ENCODE measurements at regions not wholly inside any gene's neighbourhood (a gene's known extent, or its start where the extent isn't known, plus 50 kb on each side); places are given as distances from the start of the nearest gene placed in this dataset.

DNA sequence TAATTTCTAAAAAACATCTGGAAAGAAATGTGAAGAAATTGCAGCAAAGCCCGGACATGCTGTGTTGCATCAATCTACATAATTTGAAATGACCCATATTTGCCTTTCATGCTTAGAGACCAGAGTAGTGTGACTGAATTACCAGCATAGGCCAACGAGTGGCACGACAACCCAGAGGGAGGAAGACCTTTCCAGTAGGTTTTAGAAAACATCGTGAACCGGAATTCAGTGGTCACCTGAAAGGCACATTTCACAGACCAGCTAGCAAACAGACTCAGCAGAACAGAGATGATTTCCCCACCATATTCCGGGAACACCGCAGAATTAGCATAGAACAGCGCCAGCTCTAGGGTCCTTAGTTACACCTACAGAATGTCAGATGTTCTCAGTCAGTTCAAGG lies 620.0 kb upstream of the ZNF385D start:
- TF ChIP-seq, protein P1, sequence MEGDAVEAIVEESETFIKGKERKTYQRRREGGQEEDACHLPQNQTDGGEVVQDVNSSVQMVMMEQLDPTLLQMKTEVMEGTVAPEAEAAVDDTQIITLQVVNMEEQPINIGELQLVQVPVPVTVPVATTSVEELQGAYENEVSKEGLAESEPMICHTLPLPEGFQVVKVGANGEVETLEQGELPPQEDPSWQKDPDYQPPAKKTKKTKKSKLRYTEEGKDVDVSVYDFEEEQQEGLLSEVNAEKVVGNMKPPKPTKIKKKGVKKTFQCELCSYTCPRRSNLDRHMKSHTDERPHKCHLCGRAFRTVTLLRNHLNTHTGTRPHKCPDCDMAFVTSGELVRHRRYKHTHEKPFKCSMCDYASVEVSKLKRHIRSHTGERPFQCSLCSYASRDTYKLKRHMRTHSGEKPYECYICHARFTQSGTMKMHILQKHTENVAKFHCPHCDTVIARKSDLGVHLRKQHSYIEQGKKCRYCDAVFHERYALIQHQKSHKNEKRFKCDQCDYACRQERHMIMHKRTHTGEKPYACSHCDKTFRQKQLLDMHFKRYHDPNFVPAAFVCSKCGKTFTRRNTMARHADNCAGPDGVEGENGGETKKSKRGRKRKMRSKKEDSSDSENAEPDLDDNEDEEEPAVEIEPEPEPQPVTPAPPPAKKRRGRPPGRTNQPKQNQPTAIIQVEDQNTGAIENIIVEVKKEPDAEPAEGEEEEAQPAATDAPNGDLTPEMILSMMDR (IDR thresholded peaks at IDR 0.05; ENCODE audit: low read length) = no peak
- no peak for TF ChIP-seq EZH2 (IDR thresholded peaks at IDR 0.05; ENCODE audit: borderline replicate concordance, low read length)
